ENCODE measurements at regions not wholly inside any gene's neighbourhood (a gene's known extent, or its start where the extent isn't known, plus 50 kb on each side); places are given as distances from the start of the nearest gene placed in this dataset.

GRCh38 chr4:104408878-104409277 is 85.8 kb downstream of the CXXC4 start:
- CTCF ChIA-PET (ENCODE audit: unreplicated experiment) = no interaction called here
- Histone ChIP-seq H3K4me2 (ENCODE audit: low read length) (no peak overlapping the region), H3K4me1 (ENCODE audit: insufficient read depth, low read length, poor library complexity, severe bottlenecking) (no peaks in the 10 kb centered on the region), H3K79me2 (ENCODE audit: insufficient read depth, low read depth, low read length) (no peaks in the 10 kb centered on the region), H3K36me3 (ENCODE audit: insufficient read depth, low read length) (no peaks in the 10 kb centered on the region), H3K9me2 (ENCODE audit: insufficient read depth, low read length) (no peaks in the 10 kb centered on the region), H3K4me3 (ENCODE audit: low read depth, low read length, poor library complexity, severe bottlenecking) (no peak overlapping the region), H3K9me3 (ENCODE audit: low read length) (no peaks in the 10 kb centered on the region), H4K20me1 (ENCODE audit: insufficient read depth, low read length) (no peaks in the 10 kb centered on the region), H3K27ac (ENCODE audit: low read depth, low read length, poor library complexity, severe bottlenecking) (no peak overlapping the region), H2AFZ (ENCODE audit: low read length) (no peak overlapping the region)
- no peak for DNase-seq (ENCODE audit: low spot score)
- no TSS peak for BruUV-seq (replicated peaks)
- TF ChIP-seq EZH2phosphoT487 (IDR thresholded peaks at IDR 0.05; ENCODE audit: borderline replicate concordance, low read depth, low read length) (no peak), CTCF (conservative IDR thresholded peaks at IDR 0.05; ENCODE audit: low read length) (no peak)
- POLR2A ChIA-PET = interaction anchor here (0.7 kb wide), 1 partner anchor 295 kb away, joined by 5 read pairs; no protein-coding TSS in a partner anchor
- intact Hi-C loops (cut with micrococcal nuclease; ENCODE audit: unreplicated experiment) = no loop called here

- Histone ChIP-seq H3K4me2 (ENCODE audit: low read length) (no peak overlapping the region), H3K79me2 (ENCODE audit: insufficient read depth, low read depth, low read length) (no peaks in the 10 kb centered on the region), H3K9me3 (ENCODE audit: low read length) (no peaks in the 10 kb centered on the region), H3K4me3 (ENCODE audit: low read depth, low read length, poor library complexity, severe bottlenecking) (no peak overlapping the region), H3K9me2 (ENCODE audit: insufficient read depth, low read length) (no peaks in the 10 kb centered on the region), H3K27ac (ENCODE audit: low read depth, low read length, poor library complexity, severe bottlenecking) (no peak overlapping the region), H4K20me1 (ENCODE audit: insufficient read depth, low read length) (no peaks in the 10 kb centered on the region), H3K36me3 (ENCODE audit: insufficient read depth, low read length) (no peaks in the 10 kb centered on the region), H3K4me1 (ENCODE audit: insufficient read depth, low read length, poor library complexity, severe bottlenecking) (no peaks in the 10 kb centered on the region), H2AFZ (ENCODE audit: low read length) (no peak overlapping the region)
- TF ChIP-seq EZH2phosphoT487 (IDR thresholded peaks at IDR 0.05; ENCODE audit: borderline replicate concordance, low read depth, low read length) = no peak
- TF ChIP-seq CTCF (conservative IDR thresholded peaks at IDR 0.05; ENCODE audit: low read length) = no peak
- ChIA-PET CTCF (ENCODE audit: unreplicated experiment) (no interaction called here), POLR2A (interaction anchor here (0.7 kb wide), 1 partner anchor 421 kb away, joined by 4 read pairs; no protein-coding TSS in a partner anchor)
- DNase-seq (ENCODE audit: low spot score) = no peak
- intact Hi-C loops (cut with micrococcal nuclease; ENCODE audit: unreplicated experiment) = no loop called here
- BruUV-seq (replicated peaks) = no TSS peak
Measured at GRCh38 chr4:104404361-104404760, 90.3 kb downstream of the CXXC4 start.

- Histone ChIP-seq H2AFZ (ENCODE audit: low read length) (no peak overlapping the region), H3K36me3 (ENCODE audit: insufficient read depth, low read length) (no peaks in the 10 kb centered on the region), H4K20me1 (ENCODE audit: insufficient read depth, low read length) (no peaks in the 10 kb centered on the region), H3K9me2 (ENCODE audit: insufficient read depth, low read length) (no peaks in the 10 kb centered on the region), H3K9me3 (ENCODE audit: low read length) (no peaks in the 10 kb centered on the region), H3K27ac (ENCODE audit: low read depth, low read length, poor library complexity, severe bottlenecking) (no peak overlapping the region), H3K4me1 (ENCODE audit: insufficient read depth, low read length, poor library complexity, severe bottlenecking) (no peaks in the 10 kb centered on the region), H3K4me3 (ENCODE audit: low read depth, low read length, poor library complexity, severe bottlenecking) (no peak overlapping the region), H3K79me2 (ENCODE audit: insufficient read depth, low read depth, low read length) (no peaks in the 10 kb centered on the region), H3K4me2 (ENCODE audit: low read length) (no peak overlapping the region)
- BruUV-seq (replicated peaks) = no TSS peak
- intact Hi-C loops (cut with micrococcal nuclease; ENCODE audit: unreplicated experiment) = no loop called here
- POLR2A ChIA-PET = interaction anchor here (0.7 kb wide), 1 partner anchor 8 kb away, joined by 4 read pairs; no protein-coding TSS in a partner anchor
- TF ChIP-seq CTCF (conservative IDR thresholded peaks at IDR 0.05; ENCODE audit: low read length) = no peak
- TF ChIP-seq EZH2phosphoT487 (IDR thresholded peaks at IDR 0.05; ENCODE audit: borderline replicate concordance, low read depth, low read length) = no peak
- no peak for DNase-seq (ENCODE audit: low spot score)
- CTCF ChIA-PET (ENCODE audit: unreplicated experiment) = no interaction called here
Measured at GRCh38 chr4:104395168-104395614, 99.5 kb downstream of the CXXC4 start.

All from OCI-LY7 (cell line).